ENCODE measurements at regions not wholly inside any gene's neighbourhood (a gene's known extent, or its start where the extent isn't known, plus 50 kb on each side); places are given as distances from the start of the nearest gene placed in this dataset.
A peak's percentile ranks its signal among the peaks of the same experiment; 100 is the strongest.
"Not testable (repeated sequence)": the region's sequence is repeated elsewhere in the genome, so short reads cannot be mapped to it uniquely, and the experiment has no call there.

DNA sequence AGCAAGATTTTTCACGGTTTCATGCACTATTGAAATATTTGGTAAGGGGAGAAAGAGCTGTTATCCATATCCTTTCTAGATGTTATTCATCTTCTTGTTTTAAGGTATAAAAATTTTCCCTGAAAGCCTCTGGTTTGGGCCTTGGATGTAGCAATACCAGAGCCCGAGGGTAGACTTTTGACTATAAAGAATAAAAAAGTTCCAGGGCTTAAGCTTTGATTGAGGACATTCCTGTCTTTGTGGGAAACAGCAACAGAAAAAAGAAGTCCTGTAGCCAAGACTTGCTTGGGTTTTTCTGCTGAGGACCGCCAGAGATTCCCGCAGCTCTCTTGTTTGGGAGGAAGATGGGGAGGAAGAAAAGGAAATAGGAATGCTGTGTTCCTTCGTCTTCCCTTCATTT, 440.0 kb upstream of the WWC1 start:
- no peak for DNase-seq (ENCODE audit: extremely low read depth, low read depth)
- no peak for TF ChIP-seq CTCF (IDR thresholded peaks at IDR 0.05; ENCODE audit: low read depth, low read length)

- no peak for DNase-seq (ENCODE audit: extremely low read depth, low read depth)
- TF ChIP-seq CTCF (IDR thresholded peaks at IDR 0.05; ENCODE audit: low read depth, low read length): no peak
Observed at GRCh38 chr5:167852515-167852914, 438.9 kb upstream of the WWC1 start.

GRCh38 chr5:167853421-167853820, 438.0 kb upstream of the WWC1 start:
- peak; percentile 39 for DNase-seq (ENCODE audit: extremely low read depth, low read depth)
- no peak for TF ChIP-seq CTCF (IDR thresholded peaks at IDR 0.05; ENCODE audit: low read depth, low read length)

GRCh38 chr5:167855818-167856217, 435.6 kb upstream of the WWC1 start:
- TF ChIP-seq CTCF (IDR thresholded peaks at IDR 0.05; ENCODE audit: low read depth, low read length): no peak
- no peak for DNase-seq (ENCODE audit: extremely low read depth, low read depth)

- no peak for DNase-seq (ENCODE audit: extremely low read depth, low read depth)
- no peak for TF ChIP-seq CTCF (IDR thresholded peaks at IDR 0.05; ENCODE audit: low read depth, low read length)
Observed at GRCh38 chr5:167857321-167857720, 434.1 kb upstream of the WWC1 start.

DNA sequence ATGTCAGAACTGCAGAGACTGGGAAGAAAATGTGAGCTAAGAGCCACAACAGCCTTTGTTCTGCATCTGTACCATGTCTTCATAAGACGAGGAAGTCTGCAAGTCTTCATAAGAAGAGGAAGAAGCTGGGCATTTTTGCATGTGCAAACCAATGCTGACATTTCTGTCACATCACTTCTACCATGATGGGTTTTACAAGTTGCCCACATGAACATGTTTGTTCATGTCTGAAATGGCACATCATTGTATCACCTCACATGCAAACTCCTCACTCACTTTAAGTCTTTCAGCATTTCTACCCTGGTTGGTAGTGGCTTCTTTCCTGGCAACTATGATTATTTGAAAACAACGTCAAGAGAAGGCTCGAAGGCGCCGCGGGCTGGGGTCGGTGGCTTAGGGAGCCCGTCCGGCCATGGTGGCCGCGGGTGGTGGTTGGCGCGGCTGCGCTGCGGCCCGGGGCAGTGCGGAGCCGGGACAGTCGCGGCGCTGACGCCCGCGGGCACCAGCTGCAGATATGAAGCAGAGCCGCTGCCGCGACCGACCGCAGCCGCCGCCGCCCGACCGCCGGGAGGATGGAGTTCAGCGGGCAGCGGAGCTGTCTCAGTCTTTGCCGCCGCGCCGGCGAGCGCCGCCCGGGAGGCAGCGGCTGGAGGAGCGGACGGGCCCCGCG, 433.1 kb upstream of the WWC1 start:
- not testable (repeated sequence) for DNase-seq (ENCODE audit: extremely low read depth, low read depth)

GRCh38 chr5:167861129-167861927, 430.1 kb upstream of the WWC1 start:
- DNase-seq (ENCODE audit: extremely low read depth, low read depth): no peak

More at GRCh38 chr5:167861129-167861927, 430.1 kb upstream of the WWC1 start:
- no peak for TF ChIP-seq CTCF (IDR thresholded peaks at IDR 0.05; ENCODE audit: low read depth, low read length)
